Adrenal gland (tissue), 9 donors: ENCODE measurements at regions not wholly inside any gene's neighbourhood (a gene's known extent, or its start where the extent isn't known, plus 50 kb on each side); places are given as distances from the start of the nearest gene placed in this dataset.
"Not testable (repeated sequence)": the region's sequence is repeated elsewhere in the genome, so short reads cannot be mapped to it uniquely, and the experiment has no call there.

ENCODE experiments used
- DNase-seq, 7 donors: peaks; one replicate each; pipeline ENCODE4 v3.0.0-alpha.2; 2019 to 2020
- H3K27ac ChIP-seq, 5 donors: fragments of 200-600 bp; sonication (generic) in 4 of 5; 1 replicate in 3 of 5; 2 replicates in 2 of 5; pipeline versions ENCODE4 v1.5.1 to v1.8.0; 2016 to 2020; ENCODE audit warnings: mild to moderate bottlenecking in 1 of 5
- H3K27me3 ChIP-seq: fragments of 200-600 bp; 2 replicates; pipeline ENCODE4 v1.8.0; 2021
- H3K36me3 ChIP-seq, 2 donors: fragments of 200-600 bp; replicated peaks in 1 of 2; 1 replicate in 1 of 2; 2 replicates in 1 of 2; pipeline versions ENCODE4 v1.5.1 to v1.8.0; 2018 to 2022
- H3K4me1 ChIP-seq, 2 donors: fragments of 200-600 bp; replicated peaks in 1 of 2; 1 replicate in 1 of 2; 2 replicates in 1 of 2; pipeline versions ENCODE4 v1.5.1 to v1.8.0; 2018 to 2021
- H3K4me3 ChIP-seq, 4 donors: fragments of 200-600 bp; sonication (generic) in 3 of 4; one replicate each; pipeline ENCODE4 v1.5.1; 2016 to 2018
- H3K9me3 ChIP-seq, 3 donors: fragments of 200-600 bp; sonication (generic) in 1 of 3; replicated peaks in 1 of 3; 1 replicate in 2 of 3; 2 replicates in 1 of 3; pipeline versions ENCODE4 v1.5.1 to v1.8.0; 2016 to 2021
- CTCF ChIP-seq, 6 experiments: fragments of 450-650 bp in 4 of 6; fragments of 200-600 bp in 2 of 6; sonication (generic) in 1 of 6; IDR thresholded peaks; 1 replicate in 5 of 6; 2 replicates in 1 of 6; pipeline versions ENCODE4 v1.5.1 to v1.8.0; 2016 to 2021; ENCODE audit warnings: antibody characterized with exemption in 6 of 6, mild to moderate bottlenecking in 2 of 6, moderate library complexity in 1 of 6
- POLR2A ChIP-seq, 2 donors: fragments of 450-650 bp; IDR thresholded peaks; one replicate each; pipeline ENCODE4 v1.6.1; 2017; ENCODE audit warnings: antibody characterized with exemption in 2 of 2, mild to moderate bottlenecking in 2 of 2, moderate library complexity in 1 of 2
- WGBS, 4 donors: extraction: QIAGEN DNeasy Blood & Tissue Kit in 2 of 4; methylation state at CpG; one replicate each; pipeline versions ENCODE4 v1.1.5 to v1.1.7; 2013 to 2017; 5-methylcytosine and 5-hydroxymethylcytosine counted together
- intact Hi-C, 2 donors: fragments of 100-400 bp; cut with DNase I; formaldehyde crosslinking; loops; one replicate each; pipeline versions ENCODE4 v1.14.1 to v1.15.0; 2022 to 2023
- donor health status: healthy with polysubstance abuse.
- donor health status: Bipolar disorder and iron deficiency.
- donor health status: DM: yes; HTN: yes; CAD: no.
- donor health status: DM: no; HTN: no; CAD: no.
- donor health status: DM: no; HTN: no; CAD: no.

GRCh38 chrX:46324166-46324565, 221.1 kb downstream of the ZNF674 start:
- DNase-seq, result no peak
- Histone ChIP-seq H3K27me3 (peaks cover 14% of the 10 kb centered on the region), H3K4me1 (peaks cover 8 to 10% of the 10 kb centered on the region in 2 donors), H3K9me3 (no peaks in the 10 kb centered on the region), H3K27ac (no peak overlapping the region), H3K4me3 (no peak overlapping the region), H3K36me3 (no peaks in the 10 kb centered on the region)
- 75 to 100% (median 87%) methylated on average over 2 to 3 of the region's 3 CpGs for WGBS, 4 donors
- no peak for TF ChIP-seq CTCF (IDR thresholded peaks at IDR 0.05)
- TF ChIP-seq POLR2A (IDR thresholded peaks at IDR 0.05), result no peak
- intact Hi-C loops, result no loop called here

- peaks cover 14% of the 10 kb centered on the region for H3K27me3 ChIP-seq
- H3K27ac ChIP-seq, DNase-seq, H3K36me3 ChIP-seq, H3K4me3 ChIP-seq, intact Hi-C loops, H3K9me3 ChIP-seq, H3K4me1 ChIP-seq: not testable (repeated sequence)
- 47 to 82% (median 66%) methylated on average over 5 of the region's 5 CpGs for WGBS, 4 donors
These were observed 222.3 kb downstream of the ZNF674 start for GRCh38 chrX:46322929-46323328.

- no peak overlapping the region for H3K4me3 ChIP-seq
- H3K36me3 ChIP-seq, result no peaks in the 10 kb centered on the region
- H3K27me3 ChIP-seq, result peaks cover 16% of the 10 kb centered on the region
- H3K4me1 ChIP-seq, result peaks cover 0 to 8% of the 10 kb centered on the region in 2 donors
- H3K9me3 ChIP-seq, result no peaks in the 10 kb centered on the region
- TF ChIP-seq CTCF (IDR thresholded peaks at IDR 0.05) (no peak), POLR2A (IDR thresholded peaks at IDR 0.05) (no peak)
- H3K27ac ChIP-seq, result no peak overlapping the region
- intact Hi-C loops, result no loop called here
- DNase-seq, result no peak
These were observed 223.5 kb downstream of the ZNF674 start for GRCh38 chrX:46321676-46322075.

- Histone ChIP-seq H3K4me3 (no peak overlapping the region), H3K27ac (no peak overlapping the region), H3K36me3 (no peaks in the 10 kb centered on the region), H3K27me3 (peaks cover 18% of the 10 kb centered on the region), H3K9me3 (no peaks in the 10 kb centered on the region), H3K4me1 (no peaks in the 10 kb centered on the region)
- TF ChIP-seq POLR2A (IDR thresholded peaks at IDR 0.05) (no peak), CTCF (IDR thresholded peaks at IDR 0.05) (no peak)
- intact Hi-C loops, result no loop called here
- DNase-seq, result no peak
- 23 to 80% (median 53%) methylated on average over 1 of the region's 1 CpG for WGBS, 4 donors
These were observed 225.5 kb downstream of the ZNF674 start for GRCh38 chrX:46319750-46320149.

GRCh38 chrX:46318551-46318950, 226.7 kb downstream of the ZNF674 start:
- no peak for TF ChIP-seq POLR2A (IDR thresholded peaks at IDR 0.05)
- no peak for TF ChIP-seq CTCF (IDR thresholded peaks at IDR 0.05)
- no peaks in the 10 kb centered on the region for H3K36me3 ChIP-seq
- intact Hi-C loops, result no loop called here
- no peak for DNase-seq
- H3K4me1 ChIP-seq, result no peaks in the 10 kb centered on the region
- no peaks in the 10 kb centered on the region for H3K9me3 ChIP-seq
- H3K27ac ChIP-seq, result no peak overlapping the region
- peaks cover 17% of the 10 kb centered on the region for H3K27me3 ChIP-seq
- 59 to 79% (median 72%) methylated on average over 3 of the region's 3 CpGs for WGBS, 4 donors
- no peak overlapping the region for H3K4me3 ChIP-seq
